Astrocyte (in vitro differentiated cells and primary cell): ENCODE measurements at regions not wholly inside any gene's neighbourhood (a gene's known extent, or its start where the extent isn't known, plus 50 kb on each side); places are given as distances from the start of the nearest gene placed in this dataset.

Experiments used
- CTCF ChIP-seq: IDR thresholded peaks from 2 replicates; pipeline ENCODE4 v1.5.1; 2011; ENCODE audit warnings: low read depth, mild to moderate bottlenecking, inconsistent platforms, low read length, moderate library complexity; ENCODE audit not compliant: insufficient read depth
- EZH2 ChIP-seq: IDR thresholded peaks from 2 replicates; pipeline ENCODE4 v1.6.1; 2012; ENCODE audit warnings: mild to moderate bottlenecking, low read length, inconsistent platforms; ENCODE audit not compliant: insufficient read depth

- TF ChIP-seq CTCF (no peak), EZH2 (no peak)
Observed at GRCh38 chr15:57887825-57888224, 177.7 kb downstream of the ALDH1A2 start.
